GM12878 (cell line): ENCODE measurements at regions not wholly inside any gene's neighbourhood (a gene's known extent, or its start where the extent isn't known, plus 50 kb on each side); places are given as distances from the start of the nearest gene placed in this dataset.

Experiments used
- ATAC-seq: fragments of 200-7000 bp; cut with Tn5 transposase; 3 replicates; pipeline ENCODE4 v1.9.1; 2020; ENCODE audit warnings: mild to moderate bottlenecking, moderate library complexity
- BruUV-seq: library from RNA; stranded (reverse); fragments of 400-500 nt; replicated peaks from 2 replicates; lab custom pipeline; 2021; lab: Mats Ljungman, UMichigan
- CTCF ChIA-PET: fragments of 300-600 bp; sonication (Branson Sonifier 250); formaldehyde crosslinking; extraction: SDS; loops from one replicate; lab custom pipeline; 2021; ENCODE audit warnings: inconsistent platforms; lab: Yijun Ruan, JAX
- POLR2A ChIA-PET: fragments of 350-600 bp; formaldehyde crosslinking; extraction: SDS; loops from one replicate; lab custom pipeline; 2021; ENCODE audit warnings: inconsistent platforms; lab: Charles Lee
- RAD21 ChIA-PET: fragments of 300-600 bp; sonication (Branson Sonifier 250); formaldehyde crosslinking; loops from one replicate; lab custom pipeline; 2023; ENCODE audit warnings: antibody characterized with exemption; ENCODE audit not compliant: unreplicated experiment; lab: Charles Lee
- SMC1A ChIA-PET: fragments of 300-600 bp; sonication (Branson Sonifier 250); formaldehyde crosslinking; loops from one replicate; lab custom pipeline; 2023; ENCODE audit not compliant: unreplicated experiment, uncharacterized antibody; lab: Charles Lee
- DNase-seq: peaks from one replicate; pipeline ENCODE4 v3.0.0-alpha.2; 2011; ENCODE audit warnings: low read depth, low spot score
- FAIRE-seq: peaks from 3 replicates; lab custom pipeline; 2011; peaks lifted over from hg19 to GRCh38; lab: Jason Lieb, UNC
- H2AFZ ChIP-seq: 2 replicates; pipeline ENCODE4 v1.6.0; 2011; ENCODE audit warnings: low read depth, low read length, control low read depth; ENCODE audit not compliant: control insufficient read depth
- H3K27ac ChIP-seq: 2 replicates; pipeline ENCODE4 v1.5.1; 2011; ENCODE audit warnings: control low read depth; ENCODE audit not compliant: control insufficient read depth, insufficient read depth
- H3K27me3 ChIP-seq, 2 experiments: replicated peaks in 1 of 2; 2 replicates each; pipeline versions ENCODE4 v1.6.0 to v1.6.1; 2011; ENCODE audit warnings: low read length in 1 of 2; ENCODE audit not compliant: control insufficient read depth in 2 of 2, insufficient read depth in 2 of 2
- H3K36me3 ChIP-seq, 2 experiments: 2 replicates each; pipeline ENCODE4 v1.5.1; 2011; ENCODE audit warnings: low read length in 1 of 2; ENCODE audit not compliant: control insufficient read depth in 2 of 2, insufficient read depth in 2 of 2
- H3K4me1 ChIP-seq: 2 replicates; pipeline ENCODE4 v1.6.1; 2011; ENCODE audit warnings: mild to moderate bottlenecking, low read length, moderate library complexity, mixed read lengths; ENCODE audit not compliant: control insufficient read depth, insufficient read depth
- H3K4me2 ChIP-seq: 2 replicates; pipeline ENCODE4 v1.6.0; 2011; ENCODE audit warnings: control low read depth; ENCODE audit not compliant: control insufficient read depth, insufficient read depth
- H3K4me3 ChIP-seq: fragments of 200-600 bp; sonication (generic); 2 replicates; pipeline ENCODE4 v1.5.1; 2016
- H3K79me2 ChIP-seq: 2 replicates; pipeline ENCODE4 v1.6.0; 2011; ENCODE audit warnings: low read length; ENCODE audit not compliant: control insufficient read depth, insufficient read depth
- H3K9ac ChIP-seq: 2 replicates; pipeline ENCODE4 v1.8.0; 2011; ENCODE audit warnings: low read length, control low read depth, mixed read lengths; ENCODE audit not compliant: control insufficient read depth, insufficient read depth
- H3K9me3 ChIP-seq: replicated peaks from 3 replicates; pipeline ENCODE4 v1.5.1; 2011; ENCODE audit warnings: mild to moderate bottlenecking, low read length; ENCODE audit not compliant: control insufficient read depth, insufficient read depth
- H4K20me1 ChIP-seq: 2 replicates; pipeline ENCODE4 v1.6.0; 2011; ENCODE audit not compliant: control insufficient read depth, insufficient read depth
- CBX5 ChIP-seq: sonication (generic); IDR thresholded peaks from 2 replicates; pipeline ENCODE4 v1.6.1; 2016; ENCODE audit warnings: low read depth, moderate library complexity, mild to moderate bottlenecking, inconsistent platforms
- MXI1 ChIP-seq: fragments of 150-350 bp; IDR thresholded peaks from 2 replicates; pipeline ENCODE4 v1.6.1; 2011; ENCODE audit warnings: low read depth, mild to moderate bottlenecking, inconsistent platforms, low read length, improper control_type of control experiment
- POLR2AphosphoS2 ChIP-seq: IDR thresholded peaks from 2 replicates; pipeline ENCODE4 v1.6.1; 2011; ENCODE audit warnings: low read depth, mild to moderate bottlenecking, low read length, improper control_type of control experiment, moderate library complexity
- SP1 ChIP-seq: IDR thresholded peaks from one replicate; pipeline ENCODE4 v1.6.1; 2011; ENCODE audit warnings: low read depth, low read length
- YBX1 ChIP-seq: fragments of 450-650 bp; IDR thresholded peaks from 2 replicates; pipeline ENCODE4 v1.6.1; 2016; ENCODE audit warnings: antibody characterized with exemption
- ZBED1 ChIP-seq: IDR thresholded peaks from 2 replicates; pipeline ENCODE4 v1.6.1; 2016; ENCODE audit warnings: borderline replicate concordance
- ZNF217 ChIP-seq: fragments of 450-650 bp; IDR thresholded peaks from 2 replicates; pipeline ENCODE4 v1.6.1; 2017; ENCODE audit warnings: antibody characterized with exemption, mild to moderate bottlenecking
- WGBS: methylation state at CpG from one replicate; pipeline ENCODE4 v1.1.6; 2016; ENCODE audit warnings: low lambda C conversion rate; ENCODE audit not compliant: insufficient replicate concordance, insufficient coverage; ENCODE audit errors: missing lambda C conversion rate; 5-methylcytosine and 5-hydroxymethylcytosine counted together
- in situ Hi-C: fragments of 300-500 bp; cut with MboI; formaldehyde crosslinking; loops from 9 replicates; pipeline ENCODE4 v1.14.3; 2018; ENCODE audit warnings: mixed read lengths
- intact Hi-C: fragments of 100-400 bp; cut with micrococcal nuclease; formaldehyde crosslinking; loops from one replicate; pipeline ENCODE4 v1.14.2; 2022; ENCODE audit not compliant: unreplicated experiment
- TF ChIP-seq, protein P1 (sequence below): IDR thresholded peaks from 2 replicates; pipeline ENCODE4 v1.6.1; 2011; ENCODE audit warnings: low read depth, low read length, improper control_type of control experiment, borderline replicate concordance
- TF ChIP-seq, protein P2 (sequence below): IDR thresholded peaks from 2 replicates; pipeline ENCODE4 v1.6.1; 2011; ENCODE audit warnings: mild to moderate bottlenecking, low read depth, low read length, moderate library complexity; ENCODE audit not compliant: insufficient replicate concordance
- TF ChIP-seq, protein P3 (sequence below): IDR thresholded peaks from 2 replicates; pipeline ENCODE4 v1.6.1; 2012; ENCODE audit warnings: low read depth, low read length, improper control_type of control experiment
- TF ChIP-seq, protein P4 (sequence below): fragments of 450-650 bp; formaldehyde crosslinking; IDR thresholded peaks from 2 replicates; pipeline ENCODE4 v1.5.0; 2022; ENCODE audit warnings: mild to moderate bottlenecking, missing genetic modification characterization
- TF ChIP-seq, protein P5 (sequence below): IDR thresholded peaks from 2 replicates; pipeline ENCODE4 v1.6.1; 2012; ENCODE audit warnings: mild to moderate bottlenecking, low read depth, low read length
- TF ChIP-seq, protein P6 (sequence below): fragments of 450-650 bp; IDR thresholded peaks from 2 replicates; pipeline ENCODE4 v1.6.1; 2017; ENCODE audit warnings: antibody characterized with exemption, mild to moderate bottlenecking, moderate library complexity

DNA sequence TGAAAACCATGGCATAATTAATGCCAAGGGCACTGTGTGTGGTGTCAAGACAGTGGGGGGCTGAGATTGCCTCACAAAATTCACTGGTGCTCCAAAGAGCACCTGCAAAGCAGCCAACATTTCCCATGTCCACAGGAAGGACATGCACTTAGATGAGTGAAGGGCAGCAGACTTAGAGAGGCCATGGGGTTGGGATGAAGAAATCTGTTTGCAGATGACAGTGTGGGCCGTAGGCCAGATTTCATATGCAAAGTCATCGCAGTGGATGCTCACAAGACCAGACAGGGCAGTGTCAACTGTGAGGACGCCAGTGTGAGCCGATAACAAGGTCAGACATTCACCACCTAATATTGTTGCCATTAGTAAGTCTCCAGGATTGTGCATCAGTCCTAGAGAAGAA lies 773.4 kb downstream of the EFNB2 start:
- Histone ChIP-seq H3K4me3 (no peak overlapping the region), H2AFZ (no peak overlapping the region), H3K27me3 (no peaks in the 10 kb centered on the region), H3K9ac (no peak overlapping the region), H3K4me2 (no peak overlapping the region), H3K4me1 (no peaks in the 10 kb centered on the region), H3K79me2 (no peaks in the 10 kb centered on the region), H4K20me1 (no peaks in the 10 kb centered on the region), H3K27ac (no peak overlapping the region), H3K9me3 (no peaks in the 10 kb centered on the region), H3K36me3 (no peaks in the 10 kb centered on the region)
- ChIA-PET SMC1A (no interaction called here), RAD21 (no interaction called here), POLR2A (no interaction called here), CTCF (no interaction called here)
- in situ Hi-C loops = no loop called here
- ATAC-seq (no peak), FAIRE-seq (no peak), DNase-seq (no peak)
- intact Hi-C loops = no loop called here
- WGBS = 14% methylated on average over 4 of the region's 4 CpGs
- BruUV-seq = no TSS peak
- TF ChIP-seq MXI1 = no peak
- TF ChIP-seq, protein P1, sequence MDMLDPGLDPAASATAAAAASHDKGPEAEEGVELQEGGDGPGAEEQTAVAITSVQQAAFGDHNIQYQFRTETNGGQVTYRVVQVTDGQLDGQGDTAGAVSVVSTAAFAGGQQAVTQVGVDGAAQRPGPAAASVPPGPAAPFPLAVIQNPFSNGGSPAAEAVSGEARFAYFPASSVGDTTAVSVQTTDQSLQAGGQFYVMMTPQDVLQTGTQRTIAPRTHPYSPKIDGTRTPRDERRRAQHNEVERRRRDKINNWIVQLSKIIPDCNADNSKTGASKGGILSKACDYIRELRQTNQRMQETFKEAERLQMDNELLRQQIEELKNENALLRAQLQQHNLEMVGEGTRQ = no peak
- TF ChIP-seq ZBED1 = no peak
- TF ChIP-seq, protein P2, sequence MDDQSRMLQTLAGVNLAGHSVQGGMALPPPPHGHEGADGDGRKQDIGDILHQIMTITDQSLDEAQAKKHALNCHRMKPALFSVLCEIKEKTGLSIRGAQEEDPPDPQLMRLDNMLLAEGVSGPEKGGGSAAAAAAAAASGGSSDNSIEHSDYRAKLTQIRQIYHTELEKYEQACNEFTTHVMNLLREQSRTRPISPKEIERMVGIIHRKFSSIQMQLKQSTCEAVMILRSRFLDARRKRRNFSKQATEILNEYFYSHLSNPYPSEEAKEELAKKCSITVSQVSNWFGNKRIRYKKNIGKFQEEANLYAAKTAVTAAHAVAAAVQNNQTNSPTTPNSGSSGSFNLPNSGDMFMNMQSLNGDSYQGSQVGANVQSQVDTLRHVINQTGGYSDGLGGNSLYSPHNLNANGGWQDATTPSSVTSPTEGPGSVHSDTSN = no peak
- TF ChIP-seq ZNF217 = no peak
- no peak for TF ChIP-seq POLR2AphosphoS2
- TF ChIP-seq, protein P3, sequence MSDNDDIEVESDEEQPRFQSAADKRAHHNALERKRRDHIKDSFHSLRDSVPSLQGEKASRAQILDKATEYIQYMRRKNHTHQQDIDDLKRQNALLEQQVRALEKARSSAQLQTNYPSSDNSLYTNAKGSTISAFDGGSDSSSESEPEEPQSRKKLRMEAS = no peak
- no peak for TF ChIP-seq CBX5
- no peak for TF ChIP-seq SP1
- TF ChIP-seq, protein P4, sequence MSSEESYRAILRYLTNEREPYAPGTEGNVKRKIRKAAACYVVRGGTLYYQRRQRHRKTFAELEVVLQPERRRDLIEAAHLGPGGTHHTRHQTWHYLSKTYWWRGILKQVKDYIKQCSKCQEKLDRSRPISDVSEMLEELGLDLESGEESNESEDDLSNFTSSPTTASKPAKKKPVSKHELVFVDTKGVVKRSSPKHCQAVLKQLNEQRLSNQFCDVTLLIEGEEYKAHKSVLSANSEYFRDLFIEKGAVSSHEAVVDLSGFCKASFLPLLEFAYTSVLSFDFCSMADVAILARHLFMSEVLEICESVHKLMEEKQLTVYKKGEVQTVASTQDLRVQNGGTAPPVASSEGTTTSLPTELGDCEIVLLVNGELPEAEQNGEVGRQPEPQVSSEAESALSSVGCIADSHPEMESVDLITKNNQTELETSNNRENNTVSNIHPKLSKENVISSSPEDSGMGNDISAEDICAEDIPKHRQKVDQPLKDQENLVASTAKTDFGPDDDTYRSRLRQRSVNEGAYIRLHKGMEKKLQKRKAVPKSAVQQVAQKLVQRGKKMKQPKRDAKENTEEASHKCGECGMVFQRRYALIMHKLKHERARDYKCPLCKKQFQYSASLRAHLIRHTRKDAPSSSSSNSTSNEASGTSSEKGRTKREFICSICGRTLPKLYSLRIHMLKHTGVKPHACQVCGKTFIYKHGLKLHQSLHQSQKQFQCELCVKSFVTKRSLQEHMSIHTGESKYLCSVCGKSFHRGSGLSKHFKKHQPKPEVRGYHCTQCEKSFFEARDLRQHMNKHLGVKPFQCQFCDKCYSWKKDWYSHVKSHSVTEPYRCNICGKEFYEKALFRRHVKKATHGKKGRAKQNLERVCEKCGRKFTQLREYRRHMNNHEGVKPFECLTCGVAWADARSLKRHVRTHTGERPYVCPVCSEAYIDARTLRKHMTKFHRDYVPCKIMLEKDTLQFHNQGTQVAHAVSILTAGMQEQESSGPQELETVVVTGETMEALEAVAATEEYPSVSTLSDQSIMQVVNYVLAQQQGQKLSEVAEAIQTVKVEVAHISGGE = no peak
- TF ChIP-seq YBX1 = no peak
- TF ChIP-seq, protein P5, sequence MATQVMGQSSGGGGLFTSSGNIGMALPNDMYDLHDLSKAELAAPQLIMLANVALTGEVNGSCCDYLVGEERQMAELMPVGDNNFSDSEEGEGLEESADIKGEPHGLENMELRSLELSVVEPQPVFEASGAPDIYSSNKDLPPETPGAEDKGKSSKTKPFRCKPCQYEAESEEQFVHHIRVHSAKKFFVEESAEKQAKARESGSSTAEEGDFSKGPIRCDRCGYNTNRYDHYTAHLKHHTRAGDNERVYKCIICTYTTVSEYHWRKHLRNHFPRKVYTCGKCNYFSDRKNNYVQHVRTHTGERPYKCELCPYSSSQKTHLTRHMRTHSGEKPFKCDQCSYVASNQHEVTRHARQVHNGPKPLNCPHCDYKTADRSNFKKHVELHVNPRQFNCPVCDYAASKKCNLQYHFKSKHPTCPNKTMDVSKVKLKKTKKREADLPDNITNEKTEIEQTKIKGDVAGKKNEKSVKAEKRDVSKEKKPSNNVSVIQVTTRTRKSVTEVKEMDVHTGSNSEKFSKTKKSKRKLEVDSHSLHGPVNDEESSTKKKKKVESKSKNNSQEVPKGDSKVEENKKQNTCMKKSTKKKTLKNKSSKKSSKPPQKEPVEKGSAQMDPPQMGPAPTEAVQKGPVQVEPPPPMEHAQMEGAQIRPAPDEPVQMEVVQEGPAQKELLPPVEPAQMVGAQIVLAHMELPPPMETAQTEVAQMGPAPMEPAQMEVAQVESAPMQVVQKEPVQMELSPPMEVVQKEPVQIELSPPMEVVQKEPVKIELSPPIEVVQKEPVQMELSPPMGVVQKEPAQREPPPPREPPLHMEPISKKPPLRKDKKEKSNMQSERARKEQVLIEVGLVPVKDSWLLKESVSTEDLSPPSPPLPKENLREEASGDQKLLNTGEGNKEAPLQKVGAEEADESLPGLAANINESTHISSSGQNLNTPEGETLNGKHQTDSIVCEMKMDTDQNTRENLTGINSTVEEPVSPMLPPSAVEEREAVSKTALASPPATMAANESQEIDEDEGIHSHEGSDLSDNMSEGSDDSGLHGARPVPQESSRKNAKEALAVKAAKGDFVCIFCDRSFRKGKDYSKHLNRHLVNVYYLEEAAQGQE = no peak
- TF ChIP-seq, protein P6, sequence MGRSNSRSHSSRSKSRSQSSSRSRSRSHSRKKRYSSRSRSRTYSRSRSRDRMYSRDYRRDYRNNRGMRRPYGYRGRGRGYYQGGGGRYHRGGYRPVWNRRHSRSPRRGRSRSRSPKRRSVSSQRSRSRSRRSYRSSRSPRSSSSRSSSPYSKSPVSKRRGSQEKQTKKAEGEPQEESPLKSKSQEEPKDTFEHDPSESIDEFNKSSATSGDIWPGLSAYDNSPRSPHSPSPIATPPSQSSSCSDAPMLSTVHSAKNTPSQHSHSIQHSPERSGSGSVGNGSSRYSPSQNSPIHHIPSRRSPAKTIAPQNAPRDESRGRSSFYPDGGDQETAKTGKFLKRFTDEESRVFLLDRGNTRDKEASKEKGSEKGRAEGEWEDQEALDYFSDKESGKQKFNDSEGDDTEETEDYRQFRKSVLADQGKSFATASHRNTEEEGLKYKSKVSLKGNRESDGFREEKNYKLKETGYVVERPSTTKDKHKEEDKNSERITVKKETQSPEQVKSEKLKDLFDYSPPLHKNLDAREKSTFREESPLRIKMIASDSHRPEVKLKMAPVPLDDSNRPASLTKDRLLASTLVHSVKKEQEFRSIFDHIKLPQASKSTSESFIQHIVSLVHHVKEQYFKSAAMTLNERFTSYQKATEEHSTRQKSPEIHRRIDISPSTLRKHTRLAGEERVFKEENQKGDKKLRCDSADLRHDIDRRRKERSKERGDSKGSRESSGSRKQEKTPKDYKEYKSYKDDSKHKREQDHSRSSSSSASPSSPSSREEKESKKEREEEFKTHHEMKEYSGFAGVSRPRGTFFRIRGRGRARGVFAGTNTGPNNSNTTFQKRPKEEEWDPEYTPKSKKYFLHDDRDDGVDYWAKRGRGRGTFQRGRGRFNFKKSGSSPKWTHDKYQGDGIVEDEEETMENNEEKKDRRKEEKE = no peak
